H9 (cell line): ENCODE measurements at regions not wholly inside any gene's neighbourhood (a gene's known extent, or its start where the extent isn't known, plus 50 kb on each side); places are given as distances from the start of the nearest gene placed in this dataset.

ENCODE experiments used
- DNase-seq: peaks from one replicate; pipeline ENCODE4 v3.0.0-alpha.2; 2017
- H2AFZ ChIP-seq: one replicate; pipeline ENCODE4 v1.6.1; 2013; ENCODE audit warnings: mild to moderate bottlenecking, low read length, control low read depth, moderate library complexity
- H2AK5ac ChIP-seq: 2 replicates; pipeline ENCODE4 v1.6.1; 2013; ENCODE audit warnings: low read length, control low read depth, mixed read lengths; ENCODE audit not compliant: insufficient read length
- H2BK120ac ChIP-seq: one replicate; pipeline ENCODE4 v1.6.1; 2013; ENCODE audit warnings: low read depth, mild to moderate bottlenecking, low read length, control low read depth, inconsistent platforms; ENCODE audit not compliant: poor library complexity, severe bottlenecking
- H2BK12ac ChIP-seq: 2 replicates; pipeline ENCODE4 v1.6.1; 2013; ENCODE audit warnings: low read length, control low read depth, mixed read lengths, low read depth; ENCODE audit not compliant: insufficient read length
- H2BK15ac ChIP-seq: 2 replicates; pipeline ENCODE4 v1.6.1; 2013; ENCODE audit warnings: low read depth, low read length, control low read depth
- H2BK20ac ChIP-seq: one replicate; pipeline ENCODE4 v1.6.1; 2013; ENCODE audit warnings: low read depth, mild to moderate bottlenecking, low read length, control low read depth, inconsistent platforms; ENCODE audit not compliant: poor library complexity, severe bottlenecking
- H2BK5ac ChIP-seq: 2 replicates; pipeline ENCODE4 v1.6.1; 2013; ENCODE audit warnings: low read length, control low read depth, mixed read lengths; ENCODE audit not compliant: insufficient read length
- H3K14ac ChIP-seq: 2 replicates; pipeline ENCODE4 v1.6.1; 2013; ENCODE audit warnings: low read length, control low read depth; ENCODE audit not compliant: insufficient read depth
- H3K18ac ChIP-seq: 2 replicates; pipeline ENCODE4 v1.6.1; 2013; ENCODE audit warnings: low read depth, mild to moderate bottlenecking, mixed read lengths, low read length, control low read depth; ENCODE audit not compliant: insufficient read length
- H3K23ac ChIP-seq: 2 replicates; pipeline ENCODE4 v1.6.1; 2013; ENCODE audit warnings: low read length, control low read depth, mixed read lengths, low read depth; ENCODE audit not compliant: insufficient read length
- H3K23me2 ChIP-seq: 2 replicates; pipeline ENCODE4 v1.6.1; 2013; ENCODE audit warnings: low read depth, mild to moderate bottlenecking, mixed read lengths, low read length, control low read depth; ENCODE audit not compliant: insufficient read length, poor library complexity, severe bottlenecking
- H3K27ac ChIP-seq: 2 replicates; pipeline ENCODE4 v1.5.1; 2013; ENCODE audit warnings: low read length, control low read depth, mixed read lengths, low read depth; ENCODE audit not compliant: insufficient read length
- H3K27me3 ChIP-seq: 2 replicates; pipeline ENCODE4 v1.6.1; 2013; ENCODE audit warnings: low read length, control low read depth, inconsistent platforms; ENCODE audit not compliant: insufficient read depth
- H3K4ac ChIP-seq: 2 replicates; pipeline ENCODE4 v1.6.1; 2013; ENCODE audit warnings: low read depth, mild to moderate bottlenecking, control low read depth, inconsistent platforms, low read length, moderate library complexity
- H3K4me1 ChIP-seq: 2 replicates; pipeline ENCODE4 v1.6.1; 2013; ENCODE audit warnings: low read length, control low read depth, inconsistent platforms; ENCODE audit not compliant: insufficient read depth
- H3K4me2 ChIP-seq: 2 replicates; pipeline ENCODE4 v1.6.1; 2013; ENCODE audit warnings: low read length, control low read depth, mixed read lengths; ENCODE audit not compliant: insufficient read length, insufficient read depth
- H3K56ac ChIP-seq: 2 replicates; pipeline ENCODE4 v1.6.1; 2013; ENCODE audit warnings: low read depth, mild to moderate bottlenecking, mixed read lengths, low read length, control low read depth; ENCODE audit not compliant: insufficient read length
- H3K79me1 ChIP-seq: 2 replicates; pipeline ENCODE4 v1.6.1; 2013; ENCODE audit warnings: low read depth, mild to moderate bottlenecking, moderate library complexity, low read length, control low read depth, inconsistent platforms; ENCODE audit not compliant: insufficient read depth, poor library complexity, severe bottlenecking
- H3K79me2 ChIP-seq: 2 replicates; pipeline ENCODE4 v1.6.1; 2013; ENCODE audit warnings: low read length, control low read depth, inconsistent platforms; ENCODE audit not compliant: insufficient read depth
- H3K9ac ChIP-seq: 2 replicates; pipeline ENCODE4 v1.6.1; 2013; ENCODE audit warnings: low read length, control low read depth, mixed read lengths; ENCODE audit not compliant: insufficient read length; ENCODE audit errors: extremely low read depth
- H3K9me3 ChIP-seq: one replicate; pipeline ENCODE4 v1.6.1; 2013; ENCODE audit warnings: low read depth, low read length, inconsistent platforms; ENCODE audit not compliant: control insufficient read depth
- H3T11ph ChIP-seq: one replicate; pipeline ENCODE4 v1.6.1; 2013; ENCODE audit warnings: mild to moderate bottlenecking, low read length, control low read depth, inconsistent platforms
- H4K20me1 ChIP-seq: one replicate; pipeline ENCODE4 v1.6.1; 2013; ENCODE audit not compliant: control insufficient read depth, insufficient read length, insufficient read depth
- H4K5ac ChIP-seq: 2 replicates; pipeline ENCODE4 v1.6.1; 2013; ENCODE audit warnings: low read depth, mild to moderate bottlenecking, mixed read lengths, low read length, control low read depth; ENCODE audit not compliant: insufficient read length
- H4K8ac ChIP-seq: replicated peaks from 2 replicates; pipeline ENCODE4 v1.6.1; 2013; ENCODE audit warnings: low read length, control low read depth, mixed read lengths, low read depth; ENCODE audit not compliant: insufficient read length
- H4K91ac ChIP-seq: 2 replicates; pipeline ENCODE4 v1.6.1; 2013; ENCODE audit warnings: low read depth, mild to moderate bottlenecking, moderate library complexity, mixed read lengths, low read length, control low read depth; ENCODE audit not compliant: insufficient read length
- H3K27ac Mint-ChIP-seq, 3 experiments: 2 replicates in 2 of 3; 3 replicates in 1 of 3; pipeline ENCODE4 v1.8.0; 2020 to 2021; ENCODE audit warnings: mixed read lengths in 3 of 3, mild to moderate bottlenecking in 1 of 3, moderate library complexity in 1 of 3
- H3K27me3 Mint-ChIP-seq: 2 replicates; pipeline ENCODE4 v1.8.0; 2021; ENCODE audit warnings: low read depth, mild to moderate bottlenecking, moderate library complexity, mixed read lengths
- H3K36me3 Mint-ChIP-seq, 3 experiments: 2 replicates in 2 of 3; 3 replicates in 1 of 3; pipeline ENCODE4 v1.8.0; 2020 to 2021; ENCODE audit warnings: low read depth in 3 of 3, mixed read lengths in 3 of 3; ENCODE audit not compliant: insufficient read depth in 1 of 3
- H3K4me1 Mint-ChIP-seq, 2 experiments: 2 replicates each; pipeline ENCODE4 v1.8.0; 2020; ENCODE audit warnings: mixed read lengths in 2 of 2
- H3K4me3 Mint-ChIP-seq, 2 experiments: 2 replicates in 1 of 2; 3 replicates in 1 of 2; pipeline ENCODE4 v1.8.0; 2020 to 2021; ENCODE audit warnings: mild to moderate bottlenecking in 2 of 2, mixed read lengths in 2 of 2, moderate library complexity in 1 of 2
- H3K9me3 Mint-ChIP-seq, 2 experiments: 2 replicates in 1 of 2; 3 replicates in 1 of 2; pipeline ENCODE4 v1.8.0; 2020; ENCODE audit warnings: mild to moderate bottlenecking in 2 of 2, mixed read lengths in 2 of 2, moderate library complexity in 1 of 2
- WGBS: extraction: QIAGEN DNeasy Blood & Tissue Kit; methylation state at CpG from one replicate; pipeline ENCODE4 v1.1.7; 2013; ENCODE audit warnings: missing lambda C conversion rate, low lambda C conversion rate, mixed read lengths; ENCODE audit not compliant: insufficient read length; ENCODE audit errors: extremely low coverage; 5-methylcytosine and 5-hydroxymethylcytosine counted together
- TF ChIP-seq, protein P1 (sequence below): fragments of 200-600 bp; sonication (generic); conservative IDR thresholded peaks from 3 replicates; pipeline ENCODE4 v1.8.0; 2021; ENCODE audit warnings: antibody characterized with exemption, mild to moderate bottlenecking

DNA sequence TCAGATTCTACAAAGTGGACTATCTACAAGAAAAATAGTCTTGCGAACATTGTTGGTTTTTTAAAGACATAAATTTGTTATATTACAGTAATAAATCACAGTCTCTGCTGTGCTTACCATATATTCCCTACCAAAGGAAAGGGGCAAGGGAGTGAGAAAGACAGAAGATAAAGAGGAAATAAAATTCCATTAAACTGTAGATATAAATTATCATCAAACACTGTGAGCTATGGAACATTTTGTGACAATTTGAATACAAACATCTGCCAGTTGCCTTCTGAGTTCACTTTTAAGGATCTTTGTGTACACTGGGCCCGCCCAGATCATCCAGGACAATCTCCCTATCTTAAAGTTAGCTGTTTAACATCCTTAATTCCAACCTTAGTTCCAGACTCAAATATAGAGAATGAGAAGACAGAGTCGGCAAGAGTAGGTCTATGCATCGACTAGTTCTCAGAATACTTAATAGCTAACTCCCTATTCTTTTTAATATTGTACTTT lies 122.8 kb downstream of the NUFIP1 start:
- H3K4me1 Mint-ChIP-seq, result 0 out of 4 replicates have a peak, but pooled peaks cover 0 to 3% of the 10 kb centered on the region in 2 experiments
- Histone ChIP-seq H2BK5ac (no peak overlapping the region), H3K27me3 (no peaks in the 10 kb centered on the region), H2BK12ac (no peak overlapping the region), H4K91ac (no peak overlapping the region), H3K14ac (no peak overlapping the region), H2BK120ac (no peak overlapping the region), H2AFZ (no peak overlapping the region), H3K23me2 (no peaks in the 10 kb centered on the region), H3K9me3 (no peaks in the 10 kb centered on the region), H3K4me2 (no peak overlapping the region), H3K9ac (no peak overlapping the region), H4K5ac (no peak overlapping the region), H2BK20ac (no peak overlapping the region), H3K27ac (no peak overlapping the region), H3K56ac (no peak overlapping the region), H2AK5ac (no peak overlapping the region), H3T11ph (no peak overlapping the region), H3K23ac (no peak overlapping the region), H4K8ac (no peak overlapping the region), H3K18ac (no peak overlapping the region), H3K4me1 (no peaks in the 10 kb centered on the region), H3K79me1 (no peaks in the 10 kb centered on the region), H4K20me1 (no peaks in the 10 kb centered on the region), H3K79me2 (no peaks in the 10 kb centered on the region), H2BK15ac (no peak overlapping the region), H3K4ac (no peak overlapping the region)
- no peak for DNase-seq
- H3K27ac Mint-ChIP-seq, result no peak overlapping the region
- WGBS, result no CpG with 5 or more reads among the region's 4 CpGs
- TF ChIP-seq, protein P1, sequence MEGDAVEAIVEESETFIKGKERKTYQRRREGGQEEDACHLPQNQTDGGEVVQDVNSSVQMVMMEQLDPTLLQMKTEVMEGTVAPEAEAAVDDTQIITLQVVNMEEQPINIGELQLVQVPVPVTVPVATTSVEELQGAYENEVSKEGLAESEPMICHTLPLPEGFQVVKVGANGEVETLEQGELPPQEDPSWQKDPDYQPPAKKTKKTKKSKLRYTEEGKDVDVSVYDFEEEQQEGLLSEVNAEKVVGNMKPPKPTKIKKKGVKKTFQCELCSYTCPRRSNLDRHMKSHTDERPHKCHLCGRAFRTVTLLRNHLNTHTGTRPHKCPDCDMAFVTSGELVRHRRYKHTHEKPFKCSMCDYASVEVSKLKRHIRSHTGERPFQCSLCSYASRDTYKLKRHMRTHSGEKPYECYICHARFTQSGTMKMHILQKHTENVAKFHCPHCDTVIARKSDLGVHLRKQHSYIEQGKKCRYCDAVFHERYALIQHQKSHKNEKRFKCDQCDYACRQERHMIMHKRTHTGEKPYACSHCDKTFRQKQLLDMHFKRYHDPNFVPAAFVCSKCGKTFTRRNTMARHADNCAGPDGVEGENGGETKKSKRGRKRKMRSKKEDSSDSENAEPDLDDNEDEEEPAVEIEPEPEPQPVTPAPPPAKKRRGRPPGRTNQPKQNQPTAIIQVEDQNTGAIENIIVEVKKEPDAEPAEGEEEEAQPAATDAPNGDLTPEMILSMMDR, result no peak
- H3K27me3 Mint-ChIP-seq, result no peaks in the 10 kb centered on the region; the same call in 1 of the 2 replicates
- peaks cover 0 to 6% (median 4%) of the 10 kb centered on the region in 3 experiments; a peak in 4 of 7 replicates for H3K36me3 Mint-ChIP-seq
- H3K9me3 Mint-ChIP-seq, result peaks cover 5 to 7% of the 10 kb centered on the region in 2 experiments; a peak in 4 of 5 replicates
- H3K4me3 Mint-ChIP-seq, result no peak overlapping the region
